GM23248 (cell line): ENCODE measurements at regions not wholly inside any gene's neighbourhood (a gene's known extent, or its start where the extent isn't known, plus 50 kb on each side); places are given as distances from the start of the nearest gene placed in this dataset.

Source experiments
- EZH2 ChIP-seq: fragments of 200-600 bp; sonication (generic); IDR thresholded peaks from 2 replicates; pipeline ENCODE4 v1.6.1; 2018; ENCODE audit warnings: antibody characterized with exemption, mild to moderate bottlenecking; ENCODE audit not compliant: insufficient read depth, poor library complexity, severe bottlenecking
- EZH2phosphoT487 ChIP-seq: fragments of 200-600 bp; sonication (generic); IDR thresholded peaks from 2 replicates; pipeline ENCODE4 v1.6.1; 2018; ENCODE audit warnings: antibody characterized with exemption, moderate library complexity, mild to moderate bottlenecking, low read depth; ENCODE audit not compliant: insufficient read depth

GRCh38 chr9:81303658-81304057 is 385.7 kb downstream of the TLE1 start:
- TF ChIP-seq EZH2phosphoT487, result no peak
- no peak for TF ChIP-seq EZH2
